KG1 (cell line): ENCODE measurements at regions not wholly inside any gene's neighbourhood (a gene's known extent, or its start where the extent isn't known, plus 50 kb on each side); places are given as distances from the start of the nearest gene placed in this dataset.

ENCODE experiments used
- DNase-seq: peaks from one replicate; lab custom pipeline; 2025; lab: John Stamatoyannopoulos, UW

DNA sequence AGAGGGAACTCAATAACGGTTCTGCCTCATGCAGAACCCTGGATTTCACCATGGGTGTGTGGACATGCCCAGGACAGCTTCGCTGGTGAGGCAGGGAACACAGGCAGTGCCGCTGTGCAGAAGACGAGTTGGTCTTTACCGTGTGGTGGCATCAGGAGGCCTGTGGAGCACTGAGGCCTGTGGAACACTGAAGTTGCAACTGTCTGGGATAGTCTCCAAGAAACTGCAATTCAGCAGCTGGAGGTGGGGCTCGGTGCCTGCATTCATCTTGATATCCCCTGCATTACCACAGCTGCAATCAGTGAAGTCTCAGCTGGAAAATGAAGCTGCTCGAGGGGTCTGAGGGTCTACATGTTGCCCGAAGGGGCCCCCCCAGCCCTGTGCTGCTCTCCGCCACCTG, 202.4 kb upstream of the CDH4 start:
- DNase-seq = no peak

DNA sequence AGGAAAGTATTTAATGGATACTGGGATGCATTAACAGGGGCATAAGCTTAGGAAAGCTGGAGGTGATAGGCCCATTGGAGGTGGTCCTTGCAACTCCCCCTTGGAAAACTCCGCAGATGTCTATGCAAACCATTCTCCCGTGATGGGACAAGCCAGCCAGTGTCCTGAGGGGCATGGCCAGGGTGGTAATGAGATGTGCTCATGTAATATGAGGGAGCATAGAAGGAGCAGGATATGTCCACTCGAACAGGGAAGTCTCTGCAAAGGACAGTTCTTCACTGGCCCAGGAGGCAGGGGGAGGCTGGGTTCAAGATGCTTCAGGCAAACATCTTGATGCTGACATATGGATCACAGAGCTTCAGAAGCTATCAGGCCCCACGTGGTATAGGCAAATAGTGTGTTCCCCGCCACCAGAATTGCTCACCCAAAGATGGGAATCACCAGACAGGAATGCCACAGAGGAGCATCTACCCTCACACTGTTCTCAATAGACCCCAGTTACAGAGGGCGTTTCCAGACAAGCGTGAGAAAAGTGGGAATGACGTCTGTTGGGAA, 201.6 kb upstream of the CDH4 start:
- DNase-seq = no peak

DNA sequence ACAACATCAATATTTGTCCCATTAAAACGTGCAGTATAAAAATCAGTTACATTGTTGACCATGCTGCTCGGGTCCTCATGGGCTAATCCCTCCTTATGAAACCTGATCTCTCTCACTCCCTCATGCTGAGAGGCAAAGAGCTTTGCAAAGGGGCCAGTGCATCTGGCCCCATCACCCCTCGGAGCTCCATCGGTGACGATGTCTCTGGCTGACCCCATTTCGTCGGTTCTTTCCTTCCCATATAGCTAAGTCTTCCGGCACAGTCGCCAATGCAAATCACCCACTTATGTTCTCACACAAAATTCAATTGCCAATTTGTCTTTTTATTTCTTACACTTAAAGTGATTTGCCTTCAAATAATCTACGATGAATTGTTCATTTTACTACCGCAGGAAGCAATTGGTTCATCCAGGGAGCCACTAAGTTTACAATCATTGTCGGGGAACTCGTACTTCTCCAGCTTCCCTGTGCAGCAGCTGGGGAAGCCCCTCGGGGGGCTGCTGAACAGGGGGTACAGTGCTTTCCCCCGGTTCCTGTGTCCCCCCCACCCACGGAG, 199.8 kb upstream of the CDH4 start:
- no peak for DNase-seq

DNA sequence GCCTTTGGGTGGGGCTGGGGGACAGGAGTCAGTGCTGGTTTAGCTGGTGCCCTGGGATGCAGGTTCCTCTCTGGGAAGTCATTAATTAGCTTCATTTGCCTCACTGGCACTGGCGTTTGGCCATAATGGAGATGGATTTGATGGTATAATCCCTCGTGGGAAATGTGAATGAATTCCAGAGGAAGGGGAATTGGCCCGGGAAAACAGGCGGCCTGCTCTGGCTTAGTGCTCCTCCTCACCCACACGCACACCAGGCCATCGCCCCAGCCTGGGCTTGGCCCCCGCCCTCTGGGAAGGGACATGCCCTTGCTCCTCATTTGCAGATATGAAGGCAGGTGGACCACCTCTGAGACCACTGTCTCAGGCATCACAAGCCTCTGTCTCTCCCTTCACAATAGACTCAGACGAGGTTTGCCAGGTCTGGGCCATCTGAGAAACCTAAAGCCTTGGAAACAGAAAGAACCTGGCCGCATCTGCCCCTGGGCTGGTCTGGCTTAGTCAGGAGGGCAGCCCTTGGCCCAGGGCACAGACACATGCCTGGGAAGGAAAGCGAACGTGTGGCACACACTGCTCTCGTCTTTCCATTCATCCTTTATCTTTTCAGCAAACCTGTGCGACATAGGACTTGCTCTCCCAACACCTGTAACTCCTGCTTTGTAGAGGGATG, 199.2 kb upstream of the CDH4 start:
- no peak for DNase-seq

DNA sequence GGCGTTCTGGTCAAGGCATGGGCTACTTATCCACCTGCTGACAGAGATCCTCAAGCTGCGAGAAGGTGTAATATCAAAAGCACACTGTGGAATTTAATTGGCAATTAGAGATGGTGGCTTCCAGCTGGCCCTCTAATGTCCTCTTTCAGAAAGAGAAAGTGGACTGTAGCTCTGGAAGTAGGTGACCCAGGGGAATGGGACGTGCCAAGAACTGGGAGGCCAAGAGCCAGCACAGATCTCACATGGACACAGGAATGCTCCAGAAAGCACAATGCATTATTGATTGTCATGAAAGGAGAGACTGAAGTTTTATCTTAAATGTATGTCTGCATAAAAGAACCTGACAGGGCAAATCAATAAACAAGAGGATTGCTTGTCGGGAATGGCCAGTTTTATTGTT, 198.6 kb upstream of the CDH4 start:
- no peak for DNase-seq

DNA sequence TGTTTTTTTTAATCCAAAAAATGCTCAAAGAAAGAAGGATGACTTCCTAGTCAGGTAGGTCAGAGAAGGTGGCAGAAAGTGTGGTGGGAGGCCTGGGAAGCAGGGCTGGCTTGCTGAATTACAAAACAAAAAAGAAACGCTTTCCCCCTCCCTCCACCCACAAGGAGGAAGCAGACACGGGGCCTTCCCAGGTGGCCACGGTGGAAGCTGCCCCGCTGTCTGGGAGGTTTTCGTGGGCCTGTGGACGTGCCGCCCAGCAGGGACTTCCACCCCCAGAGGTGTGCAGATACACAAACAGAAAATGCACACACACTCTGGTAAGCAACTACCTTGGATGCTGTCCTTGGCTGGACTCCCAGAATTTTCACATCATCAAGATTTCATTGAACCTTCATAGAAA, 198.2 kb upstream of the CDH4 start:
- no peak for DNase-seq

DNA sequence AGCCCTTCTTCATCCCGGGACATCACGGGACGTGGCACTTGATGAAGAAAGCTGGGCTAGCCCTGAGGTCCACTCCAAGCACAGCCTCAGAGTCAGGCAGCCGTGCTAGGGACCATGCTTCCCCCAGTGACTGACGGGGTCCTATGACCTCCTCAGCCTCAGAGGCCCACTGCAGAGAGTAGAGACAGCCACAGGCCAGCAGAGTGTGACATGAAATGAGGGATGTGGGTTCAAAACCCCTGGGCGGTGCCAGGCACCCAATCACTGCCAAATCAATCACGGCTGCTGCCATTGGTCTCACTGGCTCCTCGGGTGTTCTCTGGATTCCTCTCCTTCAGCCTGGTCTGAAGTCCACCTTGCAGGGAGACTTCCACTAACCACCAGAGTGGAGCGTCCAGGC, 197.7 kb upstream of the CDH4 start:
- DNase-seq = no peak

DNA sequence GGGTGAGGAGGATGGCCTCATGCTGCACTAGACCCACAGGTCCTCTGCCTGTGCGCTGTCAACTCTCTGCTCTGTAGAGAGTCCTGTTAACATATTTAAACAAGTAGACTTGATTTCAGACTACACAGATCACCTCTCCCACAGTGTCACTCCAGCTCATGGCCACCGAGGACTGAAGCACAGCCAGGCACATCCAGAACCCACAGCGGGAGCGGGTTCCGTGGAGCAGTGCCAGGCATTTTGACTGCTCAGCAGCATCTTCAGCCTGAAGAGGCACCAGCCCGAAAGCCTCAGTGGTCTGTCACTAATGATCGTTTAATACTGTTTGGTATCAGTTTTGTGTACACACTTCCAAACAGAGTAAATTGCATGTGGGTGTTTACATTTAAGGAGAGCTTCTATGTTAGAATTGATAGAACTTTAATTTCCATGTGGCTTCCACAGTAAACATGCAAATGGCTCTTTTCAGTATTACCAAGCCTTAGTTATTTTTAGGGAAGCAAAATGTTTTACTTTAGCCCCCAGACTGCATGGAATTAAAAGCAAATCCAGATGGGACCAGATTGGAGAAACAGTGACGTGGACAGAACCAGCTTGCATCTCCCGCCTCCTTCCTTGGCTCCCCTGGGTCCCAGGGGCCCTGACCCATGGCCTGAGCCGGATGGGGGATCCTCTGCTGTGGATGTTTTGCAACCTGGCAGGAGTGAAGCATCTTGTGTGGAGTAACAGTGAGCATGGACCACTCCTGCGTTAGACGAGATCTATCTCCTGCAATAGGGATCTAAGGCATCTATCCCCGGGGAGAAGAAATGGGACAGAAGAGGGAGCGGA, 196.7 kb upstream of the CDH4 start:
- no peak for DNase-seq

DNA sequence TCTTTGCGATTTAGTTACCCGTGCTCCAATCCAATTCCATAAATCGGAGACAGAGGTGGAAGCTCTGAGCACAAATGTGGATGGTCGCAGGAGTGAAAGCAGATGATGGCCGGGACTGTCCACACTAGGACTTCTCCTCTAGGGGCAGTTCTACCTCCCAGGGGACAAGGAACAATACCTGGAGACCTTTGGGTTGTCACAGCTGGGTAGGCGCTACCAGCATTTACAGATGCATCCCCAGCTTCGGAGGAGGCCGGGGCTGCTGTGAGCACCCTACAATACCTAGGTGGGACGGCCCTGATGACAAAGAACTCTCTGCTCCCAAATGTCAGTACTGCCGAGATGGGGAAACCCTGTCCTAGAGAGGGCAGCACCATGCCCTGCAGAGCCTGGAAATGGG, 195.9 kb upstream of the CDH4 start:
- DNase-seq = no peak

DNA sequence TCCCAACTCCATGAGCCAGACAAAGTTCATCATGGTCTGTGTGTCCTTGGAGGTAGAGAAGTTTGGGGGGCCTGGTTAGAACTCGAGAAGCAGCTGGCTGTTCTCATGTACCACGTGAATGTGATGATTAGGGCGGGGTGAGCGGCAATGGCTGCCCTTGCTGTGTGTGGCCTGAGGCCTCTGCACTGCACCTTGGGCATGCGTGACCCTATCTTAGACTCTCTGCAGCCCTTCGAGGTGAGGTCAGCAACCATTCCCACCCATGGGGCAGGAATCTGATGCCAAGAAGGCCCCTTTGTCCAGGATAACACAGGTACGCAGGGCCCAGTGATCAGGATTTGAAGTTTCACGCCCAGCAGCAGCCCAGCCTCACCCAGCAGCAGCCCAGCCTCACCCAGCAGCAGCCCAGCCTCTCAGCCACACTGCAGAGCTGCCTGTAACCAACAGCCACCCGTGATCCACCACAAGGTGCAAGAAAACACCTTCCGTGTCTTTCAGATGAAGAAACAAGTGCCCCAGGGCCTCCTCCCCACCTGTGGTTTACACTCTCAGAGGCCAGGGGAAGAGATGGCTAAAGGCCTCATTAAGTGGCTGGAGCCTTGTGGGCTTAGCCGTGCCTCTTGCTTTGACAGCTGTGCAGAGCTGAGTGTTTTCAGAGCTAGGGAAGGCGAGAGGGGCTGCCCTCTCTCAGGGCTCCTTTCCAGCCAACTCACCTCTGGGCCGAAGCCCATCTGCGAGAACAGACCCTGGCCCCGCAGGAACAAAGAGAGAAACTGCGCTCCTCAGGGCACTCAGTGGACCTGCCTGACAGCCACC, 195.2 kb upstream of the CDH4 start:
- DNase-seq = no peak

DNA sequence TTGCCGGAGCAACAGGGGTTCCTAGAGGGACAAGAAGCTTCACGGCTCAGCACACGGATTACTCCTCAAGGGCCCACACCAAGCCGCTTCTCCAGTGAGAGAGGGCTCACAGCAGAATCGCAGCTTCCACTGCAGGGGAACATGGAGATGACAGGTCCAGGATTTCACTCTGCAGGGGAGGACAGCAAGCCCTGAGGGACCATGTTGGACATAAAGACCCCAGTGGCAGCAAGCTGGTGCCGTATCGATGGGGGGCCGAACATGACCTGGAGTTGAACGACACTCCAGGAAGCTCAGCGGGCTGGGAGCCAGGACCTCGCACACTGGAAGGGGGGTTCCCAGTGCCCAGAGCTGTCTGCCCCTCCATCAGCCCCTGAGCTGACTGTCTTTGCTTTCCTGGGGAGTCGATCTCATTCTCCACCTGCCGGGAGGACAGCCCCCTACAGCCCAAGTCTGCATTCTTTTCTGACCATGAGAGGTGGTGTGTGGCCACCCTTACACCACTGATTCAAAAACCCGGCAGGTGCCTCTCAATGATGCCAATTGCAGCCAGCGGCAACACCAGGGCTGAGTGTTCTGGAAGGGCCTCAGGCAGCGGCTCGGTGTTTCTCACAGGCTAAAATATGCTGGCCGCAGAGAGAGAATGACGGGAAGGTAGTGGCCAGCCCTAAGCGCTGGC, 194.5 kb upstream of the CDH4 start:
- no peak for DNase-seq

DNA sequence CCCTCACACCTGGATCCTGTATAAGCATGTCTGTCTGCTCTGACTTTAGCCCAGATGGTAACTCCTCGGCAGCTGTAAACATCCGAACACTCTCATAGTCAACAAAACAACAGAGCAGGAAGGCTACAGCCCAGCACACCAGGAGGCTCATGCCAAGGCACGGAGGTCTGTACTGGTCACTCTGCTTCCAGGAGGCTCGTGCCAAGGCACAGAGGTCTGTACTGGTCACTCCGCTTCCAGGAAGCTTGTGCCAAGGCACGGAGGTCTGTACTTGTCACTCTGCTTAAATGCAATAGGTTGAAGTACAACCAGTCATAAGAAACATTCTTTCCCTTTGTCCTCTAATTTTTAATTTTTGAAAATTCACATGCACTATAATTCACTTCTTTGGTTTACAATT, 190.1 kb upstream of the CDH4 start:
- no peak for DNase-seq

DNA sequence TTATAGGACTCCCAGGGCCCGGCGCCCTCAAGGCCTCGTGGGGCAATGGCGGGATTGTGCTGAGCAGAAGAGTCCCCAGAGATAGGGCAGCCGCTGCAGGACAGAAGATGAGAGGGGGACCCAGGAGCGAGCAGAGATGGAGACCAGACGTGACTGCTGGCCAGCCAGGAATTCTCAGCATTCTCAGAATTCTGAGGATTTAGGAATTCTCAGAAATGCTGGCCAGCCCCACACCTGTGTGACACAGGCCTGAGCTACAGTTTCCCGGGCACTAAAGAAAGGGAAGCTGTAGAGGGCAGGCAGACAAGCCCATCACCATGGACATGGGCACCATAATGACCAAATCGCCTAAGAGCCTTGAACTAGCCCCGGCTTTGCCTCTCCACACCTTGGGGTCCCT, 186.2 kb upstream of the CDH4 start:
- no peak for DNase-seq

DNA sequence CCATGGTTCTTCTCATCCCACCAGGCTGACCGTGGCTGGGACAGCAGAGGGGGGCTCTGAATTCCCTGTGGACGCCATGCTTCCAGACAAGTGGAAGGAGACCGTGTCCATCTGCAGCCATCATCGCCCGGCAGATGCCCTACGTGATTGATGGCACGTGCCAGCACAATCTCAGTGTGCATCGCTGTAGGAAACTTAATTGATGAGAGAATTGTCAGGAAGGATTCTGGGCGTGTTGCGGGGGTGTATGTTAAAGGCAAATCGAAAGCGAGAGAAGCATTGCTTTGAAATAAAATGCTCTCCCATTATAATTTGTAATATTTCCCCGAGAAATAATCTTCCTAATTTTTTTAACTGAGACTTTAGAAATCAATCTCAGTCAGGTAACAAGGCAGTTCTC, 185.5 kb upstream of the CDH4 start:
- no peak for DNase-seq

DNA sequence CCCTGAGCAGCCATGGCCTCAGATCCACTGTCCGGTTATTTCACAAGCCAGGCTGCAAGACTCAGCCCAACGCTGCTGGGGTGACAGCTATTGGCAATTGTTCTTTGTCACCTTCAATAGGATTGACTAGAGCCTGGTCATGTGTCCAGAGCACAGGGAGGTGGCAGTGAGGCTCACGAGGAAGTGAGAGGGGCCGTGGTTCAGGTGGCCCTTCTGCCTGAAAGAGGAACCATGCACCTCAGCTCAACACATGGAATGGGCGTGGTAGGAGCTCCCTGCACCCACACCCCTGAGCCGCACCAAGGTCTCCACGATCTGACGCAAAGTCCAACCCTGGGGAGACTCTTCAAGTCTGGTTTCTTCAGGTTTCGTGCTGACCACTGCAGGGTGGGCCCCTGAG, 184.8 kb upstream of the CDH4 start:
- no peak for DNase-seq

DNA sequence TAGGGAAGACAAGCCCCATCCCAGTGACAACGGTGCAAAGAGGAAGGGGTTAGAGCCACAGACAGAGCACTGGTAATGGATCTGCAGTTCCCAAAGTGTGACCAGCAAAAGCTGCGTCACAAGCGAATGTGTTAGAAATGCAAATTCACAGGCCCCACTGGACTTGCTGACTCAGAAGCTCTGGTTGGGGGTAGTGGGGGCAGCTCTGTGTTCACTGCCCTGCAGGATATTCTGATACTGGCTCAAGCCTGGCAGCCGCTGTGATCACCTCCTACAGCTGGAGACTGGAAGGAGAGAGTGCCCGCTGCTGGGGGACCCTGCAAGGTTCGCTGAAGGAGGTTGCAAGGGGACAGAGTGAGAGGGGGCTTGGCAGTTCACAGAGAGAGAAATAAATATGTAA, 179.7 kb upstream of the CDH4 start:
- DNase-seq = no peak

DNA sequence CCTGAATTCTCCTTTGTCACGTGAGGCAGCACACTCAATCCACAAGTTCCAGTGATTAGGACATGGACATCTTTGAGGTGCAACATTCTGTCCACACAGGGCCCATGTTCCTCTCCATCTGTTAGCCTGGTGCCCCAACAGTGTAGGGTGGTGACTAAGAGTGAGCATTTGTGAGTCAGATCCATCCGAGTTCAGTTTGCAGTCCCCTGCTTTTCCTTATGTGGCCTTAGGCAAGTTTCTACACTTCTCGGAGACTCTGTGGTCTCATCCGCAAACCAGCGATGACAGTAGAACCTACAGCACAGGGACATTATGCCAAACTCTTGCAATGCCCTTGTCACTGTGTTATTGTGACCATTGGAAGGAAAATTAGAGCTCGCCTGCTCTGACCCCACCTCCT, 178.7 kb upstream of the CDH4 start:
- no peak for DNase-seq

DNA sequence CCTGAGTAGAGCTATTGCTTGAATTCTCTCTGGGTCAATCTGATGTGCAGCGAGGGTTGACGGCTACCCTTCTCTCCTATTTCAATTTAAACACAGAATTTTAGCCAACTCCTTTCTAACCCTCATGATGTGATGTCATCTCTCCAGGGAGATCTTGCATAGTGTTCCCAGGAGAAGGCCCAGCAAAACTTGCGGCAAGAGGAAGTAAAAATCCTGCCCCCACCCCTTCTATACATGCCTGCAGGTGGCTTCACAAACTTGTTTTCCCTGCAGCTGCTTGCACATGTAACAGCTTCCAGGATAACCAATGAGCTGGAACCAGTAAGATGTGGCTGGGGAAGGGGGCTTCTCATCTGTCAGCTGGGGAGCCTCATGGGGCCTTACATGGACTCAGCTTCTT, 169.3 kb upstream of the CDH4 start:
- no peak for DNase-seq

DNA sequence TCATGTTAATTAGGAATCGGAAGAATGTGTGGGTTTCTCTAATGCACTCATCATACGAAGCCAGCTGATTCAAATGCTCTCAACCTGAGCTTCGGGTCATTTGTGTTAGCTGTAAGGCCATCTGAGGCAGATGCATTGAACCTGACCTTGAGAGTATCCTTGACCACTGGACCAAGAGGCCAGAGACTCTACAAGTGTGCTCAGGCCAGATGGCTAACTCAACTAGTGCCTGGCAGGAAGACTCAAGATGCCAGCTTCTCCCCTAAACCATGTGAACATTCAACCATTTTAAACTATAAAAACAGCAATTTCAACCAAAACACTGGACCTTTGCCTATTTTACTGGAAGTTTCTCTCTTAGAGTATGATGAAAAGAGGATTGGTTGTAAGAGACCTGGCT, 168.6 kb upstream of the CDH4 start:
- DNase-seq = no peak

DNA sequence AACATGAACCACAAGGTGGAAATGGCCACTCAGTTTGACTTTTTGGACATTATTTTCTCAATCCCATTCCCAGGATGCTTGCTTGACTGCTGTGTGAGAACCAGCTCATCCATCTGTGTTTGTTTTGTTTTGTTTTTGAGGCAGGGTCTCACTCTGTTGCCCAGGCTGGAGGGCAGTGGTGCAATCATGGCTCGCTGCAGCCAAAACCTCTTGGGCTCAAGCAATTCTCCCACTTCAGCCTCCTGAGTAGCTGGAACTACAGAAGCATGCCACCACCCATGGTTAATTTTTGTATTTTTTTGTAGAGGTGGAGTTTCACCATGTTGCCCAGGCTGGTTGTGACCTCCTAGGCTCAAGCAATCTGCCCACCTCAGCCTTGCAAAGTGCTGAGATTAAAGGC, 166.0 kb upstream of the CDH4 start:
- DNase-seq = no peak

DNA sequence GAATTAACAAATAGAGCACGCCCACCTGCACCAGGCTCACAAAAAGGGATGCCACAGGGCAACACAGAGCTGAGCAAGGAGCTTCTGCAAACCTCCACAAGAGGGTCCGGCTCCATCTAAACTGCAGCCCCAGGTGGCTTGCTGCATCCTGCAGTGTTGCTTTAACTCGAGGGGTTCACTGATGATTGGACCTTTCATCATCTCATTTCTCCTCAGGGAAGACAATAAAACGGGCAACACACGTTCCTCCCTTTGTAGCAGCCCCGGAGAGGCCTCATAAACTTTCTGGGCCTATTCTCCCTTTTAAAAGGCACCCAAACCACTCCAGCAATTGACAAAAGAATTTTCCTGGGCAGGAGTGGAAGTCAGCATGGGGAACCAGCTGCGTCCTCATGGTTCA, 161.5 kb upstream of the CDH4 start:
- DNase-seq = no peak

DNA sequence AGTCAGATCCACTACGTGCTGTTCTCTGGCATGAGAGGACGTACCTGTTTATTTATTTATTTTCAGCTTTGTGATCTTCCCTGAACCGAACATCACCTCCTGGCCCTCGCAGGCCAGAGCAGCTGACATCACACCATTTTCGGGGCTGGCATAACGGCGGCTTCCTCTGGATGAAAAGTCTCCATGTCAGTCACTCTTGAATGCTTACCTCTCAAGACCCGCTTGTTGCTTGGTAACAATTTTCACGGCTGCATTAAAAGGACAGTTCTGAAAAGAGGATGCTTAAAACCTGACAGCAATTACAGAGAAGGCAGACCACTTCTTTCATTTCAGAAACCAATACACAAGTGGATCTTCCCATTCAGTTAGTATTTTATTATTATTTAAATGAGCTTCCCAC, 159.8 kb upstream of the CDH4 start:
- no peak for DNase-seq
